ENCODE measurements at regions not wholly inside any gene's neighbourhood (a gene's known extent, or its start where the extent isn't known, plus 50 kb on each side); places are given as distances from the start of the nearest gene placed in this dataset.

DNA sequence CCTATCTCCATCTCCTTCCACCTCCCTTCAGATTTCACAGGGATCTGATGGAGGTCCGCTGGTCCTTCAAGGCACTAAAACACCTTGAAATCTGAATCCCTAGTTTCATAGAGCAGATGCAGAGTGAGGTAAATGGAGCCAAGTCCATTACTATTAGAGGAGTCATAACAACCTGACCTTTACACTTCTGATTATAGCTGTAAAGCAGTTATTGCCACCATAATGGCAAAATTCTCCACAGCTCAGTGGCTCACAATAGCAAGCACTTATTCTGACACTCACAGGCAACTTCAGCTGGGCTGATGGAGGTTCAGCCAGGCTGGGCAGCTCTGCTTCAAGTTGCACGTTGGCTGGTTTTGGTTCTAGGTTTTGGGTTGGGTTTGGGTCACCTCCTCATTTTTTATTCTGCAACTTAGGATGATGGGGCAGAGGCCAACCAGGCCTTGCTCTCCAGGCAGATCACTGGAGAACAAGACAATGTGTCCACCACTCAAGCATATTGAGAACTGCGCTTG lies 51.4 kb upstream of the LRAT start (continued):
- TF ChIP-seq, protein P1, sequence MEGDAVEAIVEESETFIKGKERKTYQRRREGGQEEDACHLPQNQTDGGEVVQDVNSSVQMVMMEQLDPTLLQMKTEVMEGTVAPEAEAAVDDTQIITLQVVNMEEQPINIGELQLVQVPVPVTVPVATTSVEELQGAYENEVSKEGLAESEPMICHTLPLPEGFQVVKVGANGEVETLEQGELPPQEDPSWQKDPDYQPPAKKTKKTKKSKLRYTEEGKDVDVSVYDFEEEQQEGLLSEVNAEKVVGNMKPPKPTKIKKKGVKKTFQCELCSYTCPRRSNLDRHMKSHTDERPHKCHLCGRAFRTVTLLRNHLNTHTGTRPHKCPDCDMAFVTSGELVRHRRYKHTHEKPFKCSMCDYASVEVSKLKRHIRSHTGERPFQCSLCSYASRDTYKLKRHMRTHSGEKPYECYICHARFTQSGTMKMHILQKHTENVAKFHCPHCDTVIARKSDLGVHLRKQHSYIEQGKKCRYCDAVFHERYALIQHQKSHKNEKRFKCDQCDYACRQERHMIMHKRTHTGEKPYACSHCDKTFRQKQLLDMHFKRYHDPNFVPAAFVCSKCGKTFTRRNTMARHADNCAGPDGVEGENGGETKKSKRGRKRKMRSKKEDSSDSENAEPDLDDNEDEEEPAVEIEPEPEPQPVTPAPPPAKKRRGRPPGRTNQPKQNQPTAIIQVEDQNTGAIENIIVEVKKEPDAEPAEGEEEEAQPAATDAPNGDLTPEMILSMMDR (IDR thresholded peaks at IDR 0.05 in 2 of 3, conservative IDR thresholded peaks at IDR 0.05 in 1 of 3; ENCODE audit: borderline replicate concordance in 1 of 3, insufficient read depth in 1 of 3, low read depth in 2 of 3, low read length in 2 of 3) = no peak
